Lung (tissue), 11 donors: ENCODE measurements at regions not wholly inside any gene's neighbourhood (a gene's known extent, or its start where the extent isn't known, plus 50 kb on each side); places are given as distances from the start of the nearest gene placed in this dataset.

ENCODE experiments used
- ATAC-seq: fragments of 200-7000 bp; cut with Tn5 transposase; one replicate; pipeline ENCODE4 v1.9.1; 2020; ENCODE audit warnings: moderate number of reproducible peaks; ENCODE audit not compliant: insufficient read depth, low FRiP score
- DNase-seq, 3 donors: peaks; one replicate each; pipeline ENCODE4 v3.0.0-alpha.2; 2013 to 2017
- H3K27ac ChIP-seq, 2 donors: one replicate each; pipeline ENCODE4 v1.5.1; 2013; ENCODE audit warnings: mild to moderate bottlenecking in 2 of 2, moderate library complexity in 2 of 2, control low read depth in 1 of 2, inconsistent platforms in 1 of 2, low read depth in 1 of 2, low read length in 1 of 2
- H3K27me3 ChIP-seq, 3 donors: one replicate each; pipeline ENCODE4 v1.5.1; 2013; ENCODE audit warnings: low read length in 2 of 3; ENCODE audit not compliant: control insufficient read depth in 3 of 3, insufficient read depth in 3 of 3
- H3K36me3 ChIP-seq, 4 donors: one replicate each; pipeline ENCODE4 v1.5.1; 2013; ENCODE audit warnings: low read length in 4 of 4, mild to moderate bottlenecking in 1 of 4, moderate library complexity in 1 of 4; ENCODE audit not compliant: control insufficient read depth in 4 of 4, insufficient read depth in 4 of 4
- H3K4me1 ChIP-seq, 5 donors: one replicate each; pipeline ENCODE4 v1.5.1; 2013; ENCODE audit warnings: low read length in 5 of 5, mild to moderate bottlenecking in 2 of 5, moderate library complexity in 1 of 5; ENCODE audit not compliant: control insufficient read depth in 5 of 5, insufficient read depth in 5 of 5
- H3K4me3 ChIP-seq: one replicate; pipeline ENCODE4 v1.5.1; 2013; ENCODE audit warnings: mild to moderate bottlenecking, control low read depth, moderate library complexity
- H3K9ac ChIP-seq, 2 donors: one replicate each; pipeline ENCODE4 v1.5.1; 2013; ENCODE audit warnings: low read length in 2 of 2, control low read depth in 1 of 2; ENCODE audit not compliant: insufficient read depth in 1 of 2
- H3K9me3 ChIP-seq, 4 donors: one replicate each; pipeline ENCODE4 v1.5.1; 2013; ENCODE audit warnings: low read length in 3 of 4, mild to moderate bottlenecking in 1 of 4, moderate library complexity in 1 of 4; ENCODE audit not compliant: control insufficient read depth in 4 of 4, insufficient read depth in 3 of 4
- CTCF ChIP-seq: IDR thresholded peaks from 2 replicates; pipeline ENCODE4 v1.5.1; 2012; ENCODE audit warnings: mild to moderate bottlenecking; ENCODE audit errors: control extremely low read depth, extremely low read depth
- WGBS, 2 donors: extraction: QIAGEN DNeasy Blood & Tissue Kit; methylation state at CpG; one replicate each; pipeline ENCODE4 v1.1.7; 2013; 5-methylcytosine and 5-hydroxymethylcytosine counted together
- donor health status: control.
- donor health status: control.
- donor health status: Bipolar disorder and iron deficiency.
- donor health status: healthy.
- donor health status: DM: yes; HTN: yes; CAD: no.

GRCh38 chr11:69928121-69928520, 108.9 kb upstream of the FGF3 start:
- H3K27ac ChIP-seq, result no peak overlapping the region
- peaks cover 0 to 16% (median 8%) of the 10 kb centered on the region in 5 donors for H3K4me1 ChIP-seq
- no peak overlapping the region for H3K4me3 ChIP-seq
- no peak for TF ChIP-seq CTCF
- no peaks in the 10 kb centered on the region for H3K36me3 ChIP-seq
- H3K27me3 ChIP-seq, result no peaks in the 10 kb centered on the region
- peaks cover 0 to 6% (median 3%) of the 10 kb centered on the region in 4 donors for H3K9me3 ChIP-seq
- 59 to 75% methylated on average over 9 of the region's 9 CpGs for WGBS, 2 donors
- no peak for ATAC-seq
- DNase-seq, result no peak
- no peak overlapping the region for H3K9ac ChIP-seq

GRCh38 chr11:69928975-69929374, 109.8 kb upstream of the FGF3 start:
- H3K27ac ChIP-seq, result no peak overlapping the region
- 87 to 92% methylated on average over 3 of the region's 3 CpGs for WGBS, 2 donors

GRCh38 chr11:69930081-69931059, 111.2 kb upstream of the FGF3 start:
- 90 to 96% methylated on average over 20 of the region's 20 CpGs for WGBS, 2 donors
- ATAC-seq (no peak), DNase-seq (no peak)
- no peaks in the 10 kb centered on the region for H3K36me3 ChIP-seq
- TF ChIP-seq CTCF, result no peak
- H3K4me1 ChIP-seq, result peaks cover 0 to 13% (median 5%) of the 10 kb centered on the region in 5 donors
- no peak overlapping the region for H3K4me3 ChIP-seq
- H3K27ac ChIP-seq, result no peak overlapping the region
- H3K9me3 ChIP-seq, result peaks cover 0 to 6% (median 3%) of the 10 kb centered on the region in 4 donors
- H3K9ac ChIP-seq, result no peak overlapping the region
- H3K27me3 ChIP-seq, result no peaks in the 10 kb centered on the region

More at GRCh38 chr11:69928975-69929374, 109.8 kb upstream of the FGF3 start:
- peaks cover 0 to 6% (median 3%) of the 10 kb centered on the region in 4 donors for H3K9me3 ChIP-seq
- ATAC-seq (no peak), DNase-seq (no peak)
- H3K9ac ChIP-seq, result no peak overlapping the region
- TF ChIP-seq CTCF, result no peak
- H3K27me3 ChIP-seq, result no peaks in the 10 kb centered on the region
- H3K36me3 ChIP-seq, result no peaks in the 10 kb centered on the region
- H3K4me3 ChIP-seq, result no peak overlapping the region
- peaks cover 0 to 16% (median 8%) of the 10 kb centered on the region in 5 donors for H3K4me1 ChIP-seq
